Ishikawa (cell line): ENCODE measurements at regions not wholly inside any gene's neighbourhood (a gene's known extent, or its start where the extent isn't known, plus 50 kb on each side); places are given as distances from the start of the nearest gene placed in this dataset.

Experiments
- CREB1 ChIP-seq: IDR thresholded peaks from 2 replicates; pipeline ENCODE4 v1.6.1; 2012; ENCODE audit warnings: low read depth
- EGR1 ChIP-seq: IDR thresholded peaks from 2 replicates; pipeline ENCODE4 v1.6.1; 2012
- EP300 ChIP-seq: IDR thresholded peaks from 2 replicates; pipeline ENCODE4 v1.6.1; 2012; ENCODE audit warnings: borderline replicate concordance
- MAX ChIP-seq: IDR thresholded peaks from 2 replicates; pipeline ENCODE4 v1.6.1; 2012
- RAD21 ChIP-seq: IDR thresholded peaks from 2 replicates; pipeline ENCODE4 v1.6.1; 2012; ENCODE audit warnings: low read depth
- REST ChIP-seq: IDR thresholded peaks from 2 replicates; pipeline ENCODE4 v1.6.1; 2012; ENCODE audit warnings: low read depth, mild to moderate bottlenecking
- TCF12 ChIP-seq: IDR thresholded peaks from 2 replicates; pipeline ENCODE4 v1.6.1; 2012; ENCODE audit warnings: low read depth
- TEAD4 ChIP-seq: IDR thresholded peaks from 2 replicates; pipeline ENCODE4 v1.6.1; 2012
- USF1 ChIP-seq: IDR thresholded peaks from 2 replicates; pipeline ENCODE4 v1.6.1; 2012
- ZBTB7A ChIP-seq: IDR thresholded peaks from 2 replicates; pipeline ENCODE4 v1.6.1; 2012; ENCODE audit warnings: low read depth

- TF ChIP-seq TEAD4 = no peak
- TF ChIP-seq EP300 = no peak
- no peak for TF ChIP-seq REST
- no peak for TF ChIP-seq RAD21
- TF ChIP-seq ZBTB7A = no peak
- TF ChIP-seq CREB1 = no peak
- TF ChIP-seq USF1 = no peak
- TF ChIP-seq EGR1 = no peak
- no peak for TF ChIP-seq TCF12
- no peak for TF ChIP-seq MAX
Measured at GRCh38 chr7:155198196-155198892, 99.3 kb upstream of the INSIG1 start.
